HEK293 (cell line): ENCODE measurements at regions not wholly inside any gene's neighbourhood (a gene's known extent, or its start where the extent isn't known, plus 50 kb on each side); places are given as distances from the start of the nearest gene placed in this dataset.
"Not testable (repeated sequence)": the region's sequence is repeated elsewhere in the genome, so short reads cannot be mapped to it uniquely, and the experiment has no call there.

Experiments
- CTCF ChIA-PET: fragments of 350-600 bp; formaldehyde crosslinking; extraction: SDS; loops from one replicate; lab custom pipeline; 2021; ENCODE audit warnings: antibody characterized with exemption; lab: Yijun Ruan, JAX
- POLR2A ChIA-PET: fragments of 300-600 bp; formaldehyde crosslinking; extraction: SDS; loops from one replicate; lab custom pipeline; 2020; ENCODE audit warnings: antibody characterized with exemption, inconsistent platforms; lab: Yijun Ruan, JAX
- H3K27ac ChIP-seq: fragments of 200-500 bp; sonication (Bioruptor generic); 2 replicates; pipeline ENCODE4 v1.5.1; 2014; ENCODE audit warnings: low read depth, low read length, control low read depth, inconsistent platforms; ENCODE audit errors: extremely low read depth
- H3K36me3 ChIP-seq, 2 experiments: fragments of 200-500 bp in 1 of 2; sonication (Bioruptor generic) in 1 of 2; 1 replicate in 1 of 2; 2 replicates in 1 of 2; pipeline ENCODE4 v1.5.1; 2014 to 2017; ENCODE audit warnings: inconsistent platforms in 2 of 2, low read length in 2 of 2; ENCODE audit not compliant: control insufficient read depth in 2 of 2, insufficient read depth in 1 of 2
- H3K4me1 ChIP-seq: fragments of 200-500 bp; sonication (Bioruptor generic); 2 replicates; pipeline ENCODE4 v1.5.1; 2014; ENCODE audit warnings: mild to moderate bottlenecking, low read length, inconsistent platforms; ENCODE audit not compliant: control insufficient read depth, insufficient read depth
- H3K4me3 ChIP-seq: 2 replicates; pipeline ENCODE4 v1.5.1; 2011; ENCODE audit warnings: low read depth, mild to moderate bottlenecking, control low read depth, low read length, moderate library complexity
- H3K9me3 ChIP-seq: fragments of 200-500 bp; sonication (Bioruptor generic); 2 replicates; pipeline ENCODE4 v1.5.1; 2014; ENCODE audit warnings: low read depth, low read length, inconsistent platforms; ENCODE audit not compliant: control insufficient read depth, insufficient read depth
- ZNF416 ChIP-seq: fragments of 450-650 bp; formaldehyde crosslinking; IDR thresholded peaks from 2 replicates; pipeline ENCODE4 v1.5.1; 2016; ENCODE audit warnings: missing biosample characterization, missing genetic modification characterization
- ZNF518A ChIP-seq: fragments of 450-650 bp; formaldehyde crosslinking; conservative IDR thresholded peaks from 2 replicates; pipeline ENCODE4 v1.5.1; 2016; ENCODE audit warnings: low read depth, missing biosample characterization, missing genetic modification characterization
- ZNF571 ChIP-seq: fragments of 450-650 bp; formaldehyde crosslinking; IDR thresholded peaks from 2 replicates; pipeline ENCODE4 v1.5.0; 2017; ENCODE audit warnings: missing biosample characterization, missing genetic modification characterization
- TF ChIP-seq, protein P1 (sequence below): fragments of 450-650 bp; formaldehyde crosslinking; IDR thresholded peaks from 2 replicates; pipeline ENCODE4 v1.5.1; 2017; ENCODE audit warnings: missing biosample characterization, missing genetic modification characterization
- TF ChIP-seq, protein P2 (sequence below): fragments of 450-650 bp; formaldehyde crosslinking; IDR thresholded peaks from 2 replicates; pipeline ENCODE4 v1.5.1; 2017; ENCODE audit warnings: missing biosample characterization, missing genetic modification characterization

DNA sequence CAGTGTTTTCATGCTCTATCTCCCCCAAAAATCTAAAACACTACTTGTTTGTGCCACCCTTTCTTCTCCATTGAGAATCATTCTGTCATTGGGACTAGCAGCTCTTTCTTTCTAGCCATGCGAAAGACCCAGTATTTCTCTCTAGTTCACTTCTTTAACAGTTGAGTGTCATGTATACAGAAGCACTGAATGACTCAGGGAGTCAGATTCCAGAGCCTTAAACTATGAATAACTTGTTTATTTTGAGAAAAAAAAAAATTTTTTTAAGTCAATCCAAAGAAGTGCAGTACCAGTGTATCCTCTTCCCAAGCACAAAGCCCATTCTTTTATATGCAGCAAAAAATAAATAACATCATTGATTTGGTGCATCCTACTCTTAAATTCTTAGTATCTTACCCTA lies 415.4 kb upstream of the GRAMD2B start (continued):
- TF ChIP-seq ZNF518A (tag by site-specific recombination): no peak
- TF ChIP-seq, all 188 proteins: peak for 0

GRCh38 chr5:126009566-126009965 lies 413.6 kb upstream of the GRAMD2B start:
- TF ChIP-seq, protein P1, sequence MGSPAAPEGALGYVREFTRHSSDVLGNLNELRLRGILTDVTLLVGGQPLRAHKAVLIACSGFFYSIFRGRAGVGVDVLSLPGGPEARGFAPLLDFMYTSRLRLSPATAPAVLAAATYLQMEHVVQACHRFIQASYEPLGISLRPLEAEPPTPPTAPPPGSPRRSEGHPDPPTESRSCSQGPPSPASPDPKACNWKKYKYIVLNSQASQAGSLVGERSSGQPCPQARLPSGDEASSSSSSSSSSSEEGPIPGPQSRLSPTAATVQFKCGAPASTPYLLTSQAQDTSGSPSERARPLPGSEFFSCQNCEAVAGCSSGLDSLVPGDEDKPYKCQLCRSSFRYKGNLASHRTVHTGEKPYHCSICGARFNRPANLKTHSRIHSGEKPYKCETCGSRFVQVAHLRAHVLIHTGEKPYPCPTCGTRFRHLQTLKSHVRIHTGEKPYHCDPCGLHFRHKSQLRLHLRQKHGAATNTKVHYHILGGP (tag by site-specific recombination): 0 out of 2 replicates have a peak, but pooled peaks have one; percentile 30
- no peak for TF ChIP-seq ZNF416
- POLR2A ChIA-PET: no interaction called here
- CTCF ChIA-PET: interaction anchor here (0.6 kb wide), 1 partner anchor 39 kb away, joined by 3 read pairs; no protein-coding TSS in a partner anchor
- H3K36me3 ChIP-seq: no peaks in the 10 kb centered on the region
- H3K9me3 ChIP-seq: no peaks in the 10 kb centered on the region
- no peak overlapping the region for H3K27ac ChIP-seq
- H3K4me1 ChIP-seq: peaks cover 3% of the 10 kb centered on the region
- no peak overlapping the region for H3K4me3 ChIP-seq

DNA sequence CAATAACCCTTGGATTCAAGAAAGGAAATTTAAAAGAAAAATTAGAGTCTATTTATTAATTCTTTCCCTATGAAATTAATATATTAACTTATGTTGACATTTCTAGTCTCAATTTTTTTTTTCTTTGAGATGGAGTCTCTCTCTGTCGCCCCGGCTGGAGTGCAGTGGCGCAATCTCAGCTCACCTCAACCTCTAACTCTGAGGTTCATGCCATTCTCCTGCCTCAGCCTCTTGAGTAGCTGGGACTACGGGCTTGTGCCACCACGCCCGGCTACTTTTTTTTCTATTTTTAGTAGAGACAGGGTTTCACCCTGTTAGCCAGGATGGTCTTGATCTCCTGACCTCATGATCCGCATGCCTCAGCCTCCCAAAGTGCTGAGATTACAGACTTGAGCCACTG lies 411.7 kb upstream of the GRAMD2B start:
- POLR2A ChIA-PET, H3K9me3 ChIP-seq, H3K4me3 ChIP-seq, H3K36me3 ChIP-seq, H3K27ac ChIP-seq: not testable (repeated sequence)
- H3K4me1 ChIP-seq: peaks cover 15% of the 10 kb centered on the region; the same call in 1 of the 2 replicates
- CTCF ChIA-PET: interaction anchor here (0.6 kb wide), 1 partner anchor 1437 kb away, joined by 3 read pairs; no protein-coding TSS in a partner anchor

DNA sequence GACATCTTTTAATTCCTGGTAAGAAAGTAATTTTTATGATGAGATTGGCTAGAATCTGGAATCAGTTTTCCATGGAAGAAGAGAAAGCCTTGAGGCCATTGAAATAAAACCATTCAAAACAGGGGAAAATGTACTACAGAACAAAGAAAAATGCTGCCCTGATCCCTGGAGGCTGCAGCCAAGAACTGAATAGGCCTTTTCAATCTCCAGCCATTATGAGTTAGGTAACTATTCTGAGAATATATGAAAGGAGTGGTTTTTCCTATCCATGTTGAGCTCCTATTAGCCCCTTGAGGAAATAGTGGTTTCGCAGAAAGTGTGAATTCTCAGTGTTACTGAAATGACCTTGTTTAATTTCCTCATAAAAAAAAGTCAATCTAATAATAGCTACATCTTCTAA lies 408.5 kb upstream of the GRAMD2B start:
- H3K4me1 ChIP-seq: peaks cover 15% of the 10 kb centered on the region; the same call in 1 of the 2 replicates
- H3K9me3 ChIP-seq: no peaks in the 10 kb centered on the region
- peak overlapping the region; percentile 80 for H3K27ac ChIP-seq
- no peaks in the 10 kb centered on the region for H3K36me3 ChIP-seq
- ChIA-PET CTCF (interaction anchor here (0.6 kb wide), 1 partner anchor 189 kb away, joined by 3 read pairs; no protein-coding TSS in a partner anchor), POLR2A (no interaction called here)
- H3K4me3 ChIP-seq: no peak overlapping the region
- TF ChIP-seq, protein P2, sequence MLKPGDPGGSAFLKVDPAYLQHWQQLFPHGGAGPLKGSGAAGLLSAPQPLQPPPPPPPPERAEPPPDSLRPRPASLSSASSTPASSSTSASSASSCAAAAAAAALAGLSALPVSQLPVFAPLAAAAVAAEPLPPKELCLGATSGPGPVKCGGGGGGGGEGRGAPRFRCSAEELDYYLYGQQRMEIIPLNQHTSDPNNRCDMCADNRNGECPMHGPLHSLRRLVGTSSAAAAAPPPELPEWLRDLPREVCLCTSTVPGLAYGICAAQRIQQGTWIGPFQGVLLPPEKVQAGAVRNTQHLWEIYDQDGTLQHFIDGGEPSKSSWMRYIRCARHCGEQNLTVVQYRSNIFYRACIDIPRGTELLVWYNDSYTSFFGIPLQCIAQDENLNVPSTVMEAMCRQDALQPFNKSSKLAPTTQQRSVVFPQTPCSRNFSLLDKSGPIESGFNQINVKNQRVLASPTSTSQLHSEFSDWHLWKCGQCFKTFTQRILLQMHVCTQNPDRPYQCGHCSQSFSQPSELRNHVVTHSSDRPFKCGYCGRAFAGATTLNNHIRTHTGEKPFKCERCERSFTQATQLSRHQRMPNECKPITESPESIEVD (tag by site-specific recombination): peak; percentile 35; the same call in 1 of the 2 replicates
- TF ChIP-seq ZNF571 (tag by site-specific recombination): no peak
